Body of pancreas (tissue), 4 donors: ENCODE measurements at regions not wholly inside any gene's neighbourhood (a gene's known extent, or its start where the extent isn't known, plus 50 kb on each side); places are given as distances from the start of the nearest gene placed in this dataset.

ENCODE experiments used
- CTCF ChIP-seq, 7 experiments: fragments of 450-650 bp in 4 of 7; fragments of 200-600 bp in 3 of 7; sonication (generic) in 3 of 7; IDR thresholded peaks; one replicate each; pipeline ENCODE4 v1.5.1; 2016 to 2019; ENCODE audit warnings: antibody characterized with exemption in 7 of 7
- POLR2A ChIP-seq, 3 donors: fragments of 450-650 bp; IDR thresholded peaks; one replicate each; pipeline ENCODE4 v1.6.1; 2016; ENCODE audit warnings: antibody characterized with exemption in 3 of 3, mild to moderate bottlenecking in 2 of 3

GRCh38 chr17:77602883-77603640, 355.4 kb upstream of the TNRC6C start:
- TF ChIP-seq POLR2A (IDR thresholded peaks at IDR 0.05) (no peak), CTCF (IDR thresholded peaks at IDR 0.05) (no peak)
